ENCODE measurements at regions not wholly inside any gene's neighbourhood (a gene's known extent, or its start where the extent isn't known, plus 50 kb on each side); places are given as distances from the start of the nearest gene placed in this dataset.

DNA sequence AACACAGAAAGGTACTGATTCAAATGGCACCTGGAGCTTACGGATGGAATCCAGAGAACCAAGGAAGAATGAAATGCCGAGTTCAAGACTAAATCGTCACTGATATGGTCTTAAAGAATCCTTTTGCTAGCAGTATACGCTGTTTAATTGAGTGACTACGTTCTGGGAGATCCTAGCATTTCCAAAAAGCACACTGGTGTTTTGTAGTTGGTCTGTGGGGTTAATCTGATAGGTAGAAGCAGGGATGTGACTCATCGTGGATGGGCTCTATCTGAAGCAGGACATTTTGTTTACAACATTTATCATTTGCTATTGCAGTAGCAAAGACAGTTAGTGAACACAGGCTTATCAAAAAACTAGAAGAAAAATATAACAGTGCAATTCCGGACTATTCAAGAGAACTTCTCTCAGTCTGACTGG, 169.2 kb upstream of the HMGA2 start:
- DNase-seq (ENCODE audit: low read depth) = peak; percentile 82
- H3K4me3 ChIP-seq (ENCODE audit: low read depth, low read length) = no peak overlapping the region
- TF ChIP-seq, protein P1, sequence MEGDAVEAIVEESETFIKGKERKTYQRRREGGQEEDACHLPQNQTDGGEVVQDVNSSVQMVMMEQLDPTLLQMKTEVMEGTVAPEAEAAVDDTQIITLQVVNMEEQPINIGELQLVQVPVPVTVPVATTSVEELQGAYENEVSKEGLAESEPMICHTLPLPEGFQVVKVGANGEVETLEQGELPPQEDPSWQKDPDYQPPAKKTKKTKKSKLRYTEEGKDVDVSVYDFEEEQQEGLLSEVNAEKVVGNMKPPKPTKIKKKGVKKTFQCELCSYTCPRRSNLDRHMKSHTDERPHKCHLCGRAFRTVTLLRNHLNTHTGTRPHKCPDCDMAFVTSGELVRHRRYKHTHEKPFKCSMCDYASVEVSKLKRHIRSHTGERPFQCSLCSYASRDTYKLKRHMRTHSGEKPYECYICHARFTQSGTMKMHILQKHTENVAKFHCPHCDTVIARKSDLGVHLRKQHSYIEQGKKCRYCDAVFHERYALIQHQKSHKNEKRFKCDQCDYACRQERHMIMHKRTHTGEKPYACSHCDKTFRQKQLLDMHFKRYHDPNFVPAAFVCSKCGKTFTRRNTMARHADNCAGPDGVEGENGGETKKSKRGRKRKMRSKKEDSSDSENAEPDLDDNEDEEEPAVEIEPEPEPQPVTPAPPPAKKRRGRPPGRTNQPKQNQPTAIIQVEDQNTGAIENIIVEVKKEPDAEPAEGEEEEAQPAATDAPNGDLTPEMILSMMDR (conservative IDR thresholded peaks at IDR 0.05; ENCODE audit: low read depth, low read length) = no peak

DNA sequence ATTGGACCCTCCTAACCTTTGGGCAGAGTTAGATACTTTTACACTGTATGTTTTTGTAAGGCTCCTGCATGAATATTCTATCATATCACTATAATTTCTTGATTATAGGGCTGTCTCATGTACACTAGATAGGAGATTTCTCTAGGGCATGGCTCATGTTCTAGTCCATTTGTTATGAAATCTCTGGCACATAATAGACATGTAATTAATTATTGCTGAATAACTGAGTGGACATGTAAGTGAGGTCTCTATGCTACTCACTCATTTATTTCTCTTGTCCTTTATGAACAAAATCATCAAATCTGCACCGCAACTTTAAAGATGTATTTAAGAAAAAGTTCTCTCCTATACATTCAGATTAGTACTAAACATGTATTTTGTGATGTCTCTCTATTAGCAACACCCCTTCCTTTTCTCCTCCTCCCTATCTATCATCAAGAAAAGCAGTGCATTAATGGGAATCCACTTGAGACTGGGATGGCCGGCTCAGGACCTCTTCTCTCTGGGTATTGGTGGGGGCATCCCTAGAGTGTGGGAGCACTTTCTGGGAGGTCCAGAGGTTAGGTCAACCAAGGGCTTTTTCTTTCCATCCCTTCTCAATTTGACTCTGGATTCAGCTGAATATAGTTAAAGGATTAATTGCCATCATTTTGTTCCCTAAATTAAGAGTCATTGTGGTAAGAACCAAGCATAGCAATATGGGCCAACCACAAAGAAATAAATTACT, 168.0 kb upstream of the HMGA2 start:
- no peak overlapping the region for H3K4me3 ChIP-seq (ENCODE audit: low read depth, low read length)
- DNase-seq (ENCODE audit: low read depth) = no peak
- TF ChIP-seq, protein P1 (conservative IDR thresholded peaks at IDR 0.05; ENCODE audit: low read depth, low read length) = no peak

DNA sequence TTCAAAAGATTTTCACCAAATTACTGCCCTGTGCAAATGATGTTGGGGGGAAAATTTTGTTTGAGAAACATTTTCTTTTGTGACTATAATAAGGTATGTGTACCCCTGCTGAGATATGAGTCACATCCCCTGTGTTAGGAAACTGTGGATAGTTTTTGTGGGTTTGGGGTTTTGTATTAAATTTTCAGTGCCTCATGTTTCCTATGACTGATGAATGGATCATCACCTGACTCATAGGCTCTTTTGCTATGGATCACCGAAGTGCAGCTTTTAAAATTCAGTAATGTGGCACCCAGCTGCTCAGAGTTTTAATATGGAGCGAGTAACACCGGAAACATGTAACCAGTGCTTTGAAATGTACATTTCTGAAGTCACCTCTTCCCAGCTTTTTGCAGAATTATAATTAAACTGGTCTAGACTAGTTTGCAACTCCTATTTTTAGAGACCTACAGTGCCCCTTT, 167.4 kb upstream of the HMGA2 start:
- peak; percentile 98 for DNase-seq (ENCODE audit: low read depth)
- TF ChIP-seq, protein P1 (conservative IDR thresholded peaks at IDR 0.05; ENCODE audit: low read depth, low read length) = no peak
- H3K4me3 ChIP-seq (ENCODE audit: low read depth, low read length) = no peak overlapping the region

DNA sequence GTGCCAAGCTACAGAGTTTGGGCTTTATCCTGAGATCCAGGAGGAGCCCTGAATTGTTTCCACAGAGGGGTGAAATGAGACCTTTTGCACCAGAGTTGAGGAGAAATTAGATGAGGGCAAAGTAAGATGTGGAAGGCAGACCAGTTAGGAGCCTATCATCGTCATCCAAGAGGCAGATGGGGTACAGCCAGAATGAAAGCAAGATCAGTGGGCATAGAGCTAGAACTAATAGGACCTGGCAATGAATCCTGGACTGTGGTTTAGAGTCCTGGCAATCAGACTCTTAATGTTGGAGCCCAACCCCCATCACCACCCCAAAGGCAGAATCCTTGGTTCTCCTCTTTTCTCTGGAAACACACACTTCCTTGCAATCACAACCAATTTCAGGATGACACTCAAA, 166.6 kb upstream of the HMGA2 start:
- no peak overlapping the region for H3K4me3 ChIP-seq (ENCODE audit: low read depth, low read length)
- DNase-seq (ENCODE audit: low read depth) = no peak
- TF ChIP-seq, protein P1 (conservative IDR thresholded peaks at IDR 0.05; ENCODE audit: low read depth, low read length) = no peak

DNA sequence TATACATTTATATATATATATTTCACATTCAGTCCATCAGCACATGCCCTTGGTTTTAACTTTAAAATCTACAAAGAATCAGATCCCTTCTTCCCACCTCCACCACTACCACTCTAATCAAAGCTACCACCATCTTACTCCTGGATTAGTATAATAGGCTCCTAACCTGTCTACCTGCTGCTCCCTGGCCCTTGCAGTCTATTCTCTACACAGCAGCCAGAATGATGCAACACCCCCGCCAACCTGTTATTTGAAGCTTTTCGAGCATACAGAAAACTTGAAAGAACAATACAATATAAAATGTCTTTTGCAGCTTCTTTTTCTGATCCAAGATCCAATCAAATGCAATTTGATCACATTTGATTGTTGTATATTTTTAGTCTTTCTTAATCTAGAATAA, 165.9 kb upstream of the HMGA2 start:
- H3K4me3 ChIP-seq (ENCODE audit: low read depth, low read length) = no peak overlapping the region
- DNase-seq (ENCODE audit: low read depth) = no peak
- TF ChIP-seq, protein P1 (conservative IDR thresholded peaks at IDR 0.05; ENCODE audit: low read depth, low read length) = no peak

DNA sequence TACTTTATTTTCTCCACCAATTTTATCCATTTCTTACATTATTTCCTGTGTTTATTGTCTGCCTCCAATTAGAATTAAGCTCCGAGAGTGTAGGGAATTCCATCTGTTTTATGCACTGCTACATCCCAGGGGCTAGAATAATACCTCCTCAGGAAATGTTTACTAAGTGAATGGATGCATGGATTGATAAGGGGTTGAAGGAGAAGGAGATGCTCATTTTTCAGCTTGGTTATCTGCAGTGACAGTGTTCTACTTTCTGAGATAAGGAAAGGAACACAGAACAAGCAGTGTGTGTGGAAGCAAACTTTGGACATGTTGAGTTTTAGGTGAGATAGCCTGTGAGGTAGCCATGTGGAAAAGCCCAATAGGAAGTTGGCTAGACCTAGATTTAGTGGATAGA, 164.6 kb upstream of the HMGA2 start:
- H3K4me3 ChIP-seq (ENCODE audit: low read depth, low read length) = no peak overlapping the region
- TF ChIP-seq, protein P1 (conservative IDR thresholded peaks at IDR 0.05; ENCODE audit: low read depth, low read length) = no peak
- no peak for DNase-seq (ENCODE audit: low read depth)

DNA sequence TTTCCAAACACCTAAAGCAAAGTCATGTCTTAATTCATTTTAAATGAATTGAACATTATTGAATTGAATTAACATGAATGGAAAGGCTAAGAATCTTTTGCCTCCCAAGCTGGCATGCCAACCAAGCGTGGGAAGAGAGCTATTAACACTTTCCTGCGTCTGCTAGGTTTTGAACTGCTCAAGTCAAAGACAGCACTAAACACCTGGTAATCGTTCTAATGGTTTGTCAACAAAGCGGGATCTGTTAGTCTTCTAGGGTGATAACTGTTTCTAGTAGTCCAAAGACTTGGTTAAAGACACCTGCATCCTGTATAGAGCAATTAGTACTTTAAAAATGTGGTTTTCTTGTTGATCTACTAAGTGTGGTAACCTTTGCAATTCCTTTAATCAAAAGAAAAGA, 164.2 kb upstream of the HMGA2 start:
- H3K4me3 ChIP-seq (ENCODE audit: low read depth, low read length) = no peak overlapping the region
- DNase-seq (ENCODE audit: low read depth) = no peak
- TF ChIP-seq, protein P1 (conservative IDR thresholded peaks at IDR 0.05; ENCODE audit: low read depth, low read length) = no peak
